Renal cortical epithelial cell (primary cell): ENCODE measurements at regions not wholly inside any gene's neighbourhood (a gene's known extent, or its start where the extent isn't known, plus 50 kb on each side); places are given as distances from the start of the nearest gene placed in this dataset.
"Not testable (repeated sequence)": the region's sequence is repeated elsewhere in the genome, so short reads cannot be mapped to it uniquely, and the experiment has no call there.

ENCODE experiments used
- DNase-seq: peaks from one replicate; pipeline ENCODE4 v3.0.0-alpha.2; 2011; ENCODE audit warnings: low read depth

DNA sequence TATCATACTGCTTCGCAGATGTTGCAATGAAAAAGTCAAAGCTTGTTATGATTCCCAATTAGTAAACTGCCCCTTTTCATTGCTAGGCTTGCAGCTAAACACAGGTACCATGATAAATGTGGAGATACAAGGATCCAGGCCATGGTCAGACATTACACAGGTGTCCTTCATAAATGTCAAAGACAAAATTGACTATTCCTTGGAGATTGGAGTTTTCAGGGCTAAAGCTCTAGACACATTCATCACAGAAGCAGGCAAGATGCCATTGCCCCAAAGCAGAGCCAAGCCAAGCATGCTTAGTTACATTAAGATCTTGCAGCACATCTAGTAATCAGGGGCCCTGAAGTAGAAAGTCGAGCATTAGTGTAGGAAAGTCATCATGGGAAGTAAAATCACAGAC lies 111.3 kb upstream of the INTU start:
- no peak for DNase-seq

DNA sequence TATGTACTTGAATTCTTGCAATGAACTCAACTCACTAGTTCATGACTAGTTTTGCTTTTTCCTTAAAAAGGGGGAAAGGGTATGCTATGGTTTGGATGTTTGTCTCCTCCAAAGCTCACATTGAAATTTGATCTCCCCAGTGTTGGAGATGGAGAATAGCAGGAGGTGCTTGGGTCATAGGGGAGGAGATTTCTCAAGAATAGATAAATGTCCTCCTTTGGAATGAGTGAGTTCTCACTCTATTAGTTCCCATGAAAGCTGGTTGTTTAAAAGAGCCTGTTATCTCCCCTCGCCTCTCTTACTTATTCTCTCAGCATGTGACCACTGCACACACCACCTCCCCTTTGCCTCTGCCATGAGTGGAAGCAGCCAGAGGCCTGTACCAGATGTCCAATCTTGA lies 109.4 kb upstream of the INTU start:
- DNase-seq: no peak

DNA sequence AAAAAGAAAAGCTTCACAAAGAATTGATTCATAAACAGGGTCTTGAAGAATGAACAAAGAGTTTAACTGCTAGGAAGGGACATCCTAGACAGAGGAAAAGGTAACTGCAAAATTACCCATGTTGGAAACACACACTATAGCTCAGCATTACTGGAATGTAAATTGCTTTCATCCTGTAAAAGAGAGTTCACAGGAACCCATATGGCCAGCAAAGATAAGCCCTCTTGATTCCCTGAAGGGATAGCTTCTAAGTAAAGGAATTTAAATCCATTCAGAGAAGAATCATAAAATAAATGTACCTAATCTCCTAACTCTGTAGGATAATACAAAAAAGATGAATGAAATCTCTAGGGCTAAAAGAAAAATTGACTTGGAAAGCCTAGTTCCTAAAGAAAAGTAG lies 107.1 kb upstream of the INTU start:
- no peak for DNase-seq

DNA sequence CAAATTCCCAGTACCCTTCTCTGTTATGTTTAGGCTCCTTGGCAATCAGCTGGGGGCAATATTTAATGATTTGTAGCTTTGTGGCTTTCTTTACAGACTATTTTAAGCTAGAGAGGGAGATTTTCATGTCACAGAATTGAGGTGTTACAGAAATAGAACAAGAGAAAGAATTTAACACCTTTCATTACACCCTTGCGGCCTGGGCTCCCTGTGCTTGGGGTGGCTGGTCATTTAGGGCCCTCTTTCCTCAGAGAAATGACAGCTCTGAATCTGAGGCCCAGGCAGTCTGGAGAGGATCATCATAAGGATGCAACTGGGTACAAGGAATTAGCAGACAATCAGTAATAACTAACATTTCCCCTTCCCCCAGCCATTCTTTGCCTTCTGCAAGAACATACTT lies 104.5 kb upstream of the INTU start:
- DNase-seq: no peak

DNA sequence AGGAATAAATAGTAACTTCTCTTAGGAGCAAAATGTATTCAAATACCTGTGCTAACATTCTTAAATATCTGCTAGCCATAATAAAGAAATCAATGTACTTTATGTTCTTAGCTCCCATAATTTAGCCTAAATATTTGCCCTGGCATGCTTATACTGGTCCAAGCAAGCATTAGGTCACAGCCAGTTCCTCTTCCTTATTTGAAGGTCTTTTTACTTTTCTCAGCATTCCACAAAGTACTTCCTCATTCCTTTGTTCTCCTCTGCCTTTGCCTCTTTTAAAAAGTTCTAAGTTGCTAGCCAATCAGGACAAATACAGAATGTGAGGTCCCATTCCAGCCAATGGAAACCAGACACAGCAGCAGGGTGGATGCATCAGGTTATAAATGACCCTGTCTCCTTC lies 102.9 kb upstream of the INTU start:
- not testable (repeated sequence) for DNase-seq

DNA sequence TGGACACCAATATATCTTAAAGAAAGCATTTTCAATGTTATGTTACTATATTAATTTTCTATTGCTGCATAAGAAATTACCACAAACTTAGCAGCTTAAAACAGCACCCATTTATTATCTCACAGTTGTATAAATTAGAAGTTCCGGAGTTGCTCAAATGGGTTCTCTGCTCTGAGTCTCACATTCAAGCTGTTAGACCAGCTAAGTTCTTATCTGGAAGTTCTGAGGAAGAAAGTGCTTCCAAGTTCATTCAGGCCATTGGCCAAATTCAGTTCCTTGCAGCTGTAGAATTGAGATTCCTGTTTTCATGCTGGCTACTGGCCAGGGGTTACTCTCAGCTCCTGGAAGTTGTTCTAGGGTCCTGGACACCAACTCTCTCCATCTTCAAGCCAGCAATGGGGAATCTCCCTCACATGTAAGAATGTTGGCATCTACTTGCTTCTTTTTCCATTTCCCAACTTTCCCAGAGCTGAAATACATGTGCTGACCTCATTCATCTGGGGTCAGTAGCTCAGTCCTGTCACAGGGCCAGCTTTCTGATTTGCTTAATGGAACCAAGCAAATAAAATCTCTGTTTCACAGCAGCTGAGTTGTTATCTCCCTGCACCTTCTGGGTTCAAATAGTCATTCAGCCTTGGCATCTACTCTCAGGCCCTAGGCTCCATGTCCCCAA lies 99.6 kb upstream of the INTU start:
- peak; percentile 72 for DNase-seq

DNA sequence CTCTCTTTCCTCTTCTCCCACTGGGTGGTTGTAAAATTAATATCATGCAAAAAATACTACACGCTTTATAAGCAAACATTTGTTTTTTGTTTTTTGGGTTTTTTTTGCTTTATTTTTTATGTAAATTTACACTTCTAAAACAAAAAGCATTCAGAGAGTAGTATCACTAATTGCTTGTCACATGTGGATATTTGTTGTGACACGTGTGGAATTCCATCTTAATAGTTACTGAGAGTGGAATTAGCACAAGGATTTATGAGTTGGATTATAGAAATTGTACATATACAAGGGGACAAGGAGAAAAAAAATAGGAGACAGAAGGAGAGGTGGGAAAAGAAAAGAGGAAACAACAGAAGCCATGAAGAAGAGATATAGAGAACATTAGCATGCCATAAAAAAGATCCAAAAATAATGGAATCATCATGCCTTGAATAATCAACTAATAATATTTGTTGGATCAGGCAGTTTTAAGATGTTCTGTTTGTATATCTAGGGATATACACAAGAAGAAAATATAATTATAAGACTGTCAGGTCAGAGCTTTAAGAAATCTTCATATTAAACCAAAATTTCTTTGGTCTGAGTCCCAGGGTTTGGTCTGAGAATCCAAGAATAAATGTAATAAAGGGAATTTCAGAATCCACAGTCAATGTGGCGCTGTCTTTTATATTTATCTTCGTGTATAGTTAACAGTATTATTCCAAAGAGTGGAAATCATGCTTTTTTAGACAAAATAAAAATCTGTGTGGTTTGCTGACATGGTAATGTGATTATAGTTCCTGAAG lies 98.5 kb upstream of the INTU start:
- no peak for DNase-seq

DNA sequence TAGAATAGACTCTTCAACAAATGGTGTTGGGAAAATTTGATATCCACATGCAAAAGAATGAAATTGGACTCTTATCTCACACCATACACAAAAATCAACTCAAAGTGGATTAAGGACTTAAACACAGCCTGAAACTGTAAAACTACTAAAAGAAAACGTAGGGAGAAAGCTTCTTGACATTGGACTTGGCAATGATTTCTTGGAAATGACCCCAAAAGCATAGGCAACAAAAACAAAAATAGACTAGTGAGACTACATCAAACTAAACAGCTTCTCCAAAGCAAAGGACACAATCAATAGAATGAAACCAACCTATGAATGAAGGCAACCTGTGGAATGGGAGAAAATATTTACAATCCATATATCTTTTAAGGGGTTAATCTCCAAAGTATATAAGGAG lies 94.7 kb upstream of the INTU start:
- no peak for DNase-seq

DNA sequence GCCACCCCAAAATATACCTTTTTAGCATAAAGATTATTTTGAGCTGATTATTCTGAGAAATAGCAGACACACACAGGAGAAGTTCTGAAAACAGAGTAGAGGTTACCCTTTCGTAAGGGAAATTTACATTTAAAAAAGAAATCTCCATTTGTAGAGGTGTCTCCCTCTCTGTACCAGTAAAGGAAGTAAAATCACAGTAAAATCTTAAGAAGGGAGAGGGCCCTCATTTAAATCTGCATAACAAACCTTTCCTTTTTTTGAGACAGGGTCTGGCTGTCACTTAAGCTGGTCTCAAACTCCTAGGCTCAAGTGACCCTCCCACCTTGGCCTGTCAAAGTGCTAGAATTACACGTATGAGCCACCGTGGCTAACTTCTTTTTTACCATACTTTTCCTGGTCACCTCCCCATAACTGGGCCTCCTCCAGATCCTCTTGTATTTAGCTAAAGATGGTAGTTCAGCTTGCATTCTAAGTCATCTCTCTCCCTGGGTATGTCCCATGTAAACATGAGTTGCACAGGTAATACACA lies 92.2 kb upstream of the INTU start:
- DNase-seq: no peak

DNA sequence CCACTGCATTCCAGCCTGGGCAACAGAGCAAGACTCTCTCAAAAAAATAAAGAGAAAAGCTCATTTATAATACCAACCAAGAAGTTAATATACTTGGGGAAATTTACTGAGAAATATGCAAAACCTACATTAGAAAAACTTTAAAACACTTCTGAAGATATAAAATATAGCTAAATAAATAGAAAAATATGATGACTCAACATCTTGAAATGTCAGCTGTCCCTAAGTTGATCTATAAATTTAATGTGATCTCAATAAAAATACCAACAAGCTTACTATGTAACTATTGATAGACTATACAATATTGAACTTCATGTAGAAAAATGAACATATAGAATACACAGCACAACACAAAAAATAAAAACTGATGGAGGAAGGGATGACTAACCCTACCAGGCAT lies 87.5 kb upstream of the INTU start:
- DNase-seq: no peak

DNA sequence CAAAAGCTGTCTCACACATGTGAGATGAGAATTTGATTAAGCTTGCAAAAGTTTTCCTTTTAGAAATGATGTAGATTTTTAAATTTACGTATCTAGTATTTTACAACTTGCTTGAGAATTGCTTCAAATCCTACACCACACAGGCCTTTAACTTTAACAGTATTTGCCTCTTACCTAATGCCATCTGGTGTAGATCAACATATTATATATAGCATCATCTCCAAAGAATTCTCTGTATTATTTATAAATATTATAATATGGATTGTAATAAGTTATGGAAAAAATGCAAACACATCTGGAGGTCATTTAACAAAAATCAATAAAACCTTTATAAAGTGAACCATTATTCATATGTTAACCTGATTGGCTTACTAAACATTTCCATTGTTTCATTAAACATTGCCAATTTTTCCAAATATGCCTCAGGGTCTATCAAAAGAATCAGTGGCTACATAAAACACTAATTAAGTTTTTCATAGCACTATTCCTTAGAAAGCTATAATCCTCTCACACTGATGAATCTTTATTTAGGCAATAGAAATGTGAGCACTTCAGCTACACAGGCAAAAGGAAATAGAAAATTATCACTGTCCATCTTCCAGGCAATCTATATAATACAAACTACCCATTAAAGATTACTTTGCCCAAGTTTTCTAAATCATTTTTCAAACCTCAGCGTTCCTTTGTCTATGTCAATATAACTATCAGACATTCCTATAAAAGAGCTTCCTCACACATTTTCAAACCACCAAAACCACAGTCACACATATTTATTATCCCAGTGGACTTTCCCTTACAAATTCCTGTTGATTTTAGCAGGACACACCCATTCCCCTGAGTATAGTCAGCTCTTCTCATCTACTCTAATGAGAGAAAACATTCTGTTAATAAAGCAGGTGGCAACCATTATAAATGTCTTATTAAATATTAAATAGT lies 83.5 kb upstream of the INTU start:
- peak; percentile 38 for DNase-seq

DNA sequence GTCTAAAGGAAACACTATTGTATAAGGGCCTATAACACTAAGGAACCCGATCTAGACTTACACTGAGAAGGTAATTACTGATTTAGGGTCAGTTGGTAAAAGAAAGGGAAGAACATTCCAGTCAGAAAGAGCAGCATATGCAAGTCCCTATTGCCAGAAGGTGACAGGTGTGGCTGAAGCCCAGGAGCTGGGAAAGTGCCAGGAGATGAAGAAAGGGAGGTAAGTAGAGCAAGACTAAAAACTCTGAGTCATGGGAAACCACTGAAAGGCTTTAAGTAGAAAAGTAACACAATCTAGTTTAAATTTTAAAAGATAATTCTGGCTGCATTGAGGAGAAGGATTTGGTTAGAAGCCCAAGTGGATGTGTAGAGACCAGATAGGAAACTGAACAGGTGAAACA lies 77.7 kb upstream of the INTU start:
- peak; percentile 89 for DNase-seq

DNA sequence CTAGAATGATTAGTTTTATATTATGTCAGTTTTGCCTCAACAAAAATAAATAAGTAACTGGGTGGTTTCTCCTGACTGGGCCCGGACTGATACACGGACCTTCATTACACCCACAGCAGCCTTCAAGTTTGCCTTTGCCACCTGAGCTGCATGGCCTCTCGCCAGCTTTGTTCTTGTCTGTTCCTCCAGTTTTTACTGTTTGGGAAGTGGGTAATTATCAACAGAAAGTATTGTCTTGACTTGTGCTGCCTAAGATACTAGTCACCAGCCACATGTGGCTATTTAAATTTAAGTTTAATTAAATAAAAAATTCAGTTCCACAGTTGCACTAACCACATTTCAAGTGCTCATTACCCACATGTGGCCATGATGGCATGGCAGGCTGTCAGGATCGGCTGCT lies 74.7 kb upstream of the INTU start:
- peak; percentile 90 for DNase-seq

DNA sequence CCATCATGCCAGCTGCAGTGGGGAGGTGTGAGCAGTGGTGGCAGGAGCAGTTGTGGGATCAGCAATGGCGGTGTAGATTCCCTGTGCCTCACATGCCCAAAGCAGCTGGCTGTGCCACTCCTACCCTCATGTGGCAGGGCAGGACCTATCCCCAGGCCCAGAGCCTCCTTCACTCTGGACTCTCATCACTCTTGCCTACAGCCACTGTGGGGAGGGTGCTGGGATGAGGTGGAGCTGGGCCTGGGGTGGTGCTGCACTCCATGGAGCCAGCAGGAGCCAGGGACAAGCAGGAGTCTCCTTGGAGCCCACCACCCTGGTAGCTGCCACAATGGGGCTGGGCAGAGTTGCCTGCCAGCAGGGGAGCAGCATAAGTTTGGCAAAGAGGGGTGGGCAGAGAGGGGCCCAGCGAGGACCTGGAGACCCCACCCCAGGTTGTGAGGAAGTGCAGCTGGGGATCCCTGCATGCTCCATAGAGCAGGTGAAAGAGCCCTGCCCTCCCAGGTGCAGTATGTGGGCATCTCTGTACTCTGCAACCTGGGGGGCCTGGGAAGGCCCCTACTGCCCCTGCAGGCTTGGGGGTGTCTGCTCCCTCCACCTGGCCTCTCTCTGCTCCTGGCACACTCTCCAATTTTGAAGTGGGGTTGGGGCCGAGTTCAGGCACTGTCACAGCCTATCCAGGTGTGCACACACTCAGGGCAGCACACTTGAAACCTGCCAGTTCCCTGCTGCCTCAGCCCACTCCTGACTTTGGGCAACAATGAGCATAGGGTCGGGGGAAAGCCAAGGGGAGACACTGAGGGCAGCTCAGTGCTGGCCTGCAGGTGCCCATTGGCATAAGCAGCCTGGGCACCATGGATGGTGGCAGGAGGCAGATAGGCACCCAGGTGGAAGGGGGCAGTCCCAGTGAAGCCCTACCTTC lies 74.0 kb upstream of the INTU start:
- no peak for DNase-seq

DNA sequence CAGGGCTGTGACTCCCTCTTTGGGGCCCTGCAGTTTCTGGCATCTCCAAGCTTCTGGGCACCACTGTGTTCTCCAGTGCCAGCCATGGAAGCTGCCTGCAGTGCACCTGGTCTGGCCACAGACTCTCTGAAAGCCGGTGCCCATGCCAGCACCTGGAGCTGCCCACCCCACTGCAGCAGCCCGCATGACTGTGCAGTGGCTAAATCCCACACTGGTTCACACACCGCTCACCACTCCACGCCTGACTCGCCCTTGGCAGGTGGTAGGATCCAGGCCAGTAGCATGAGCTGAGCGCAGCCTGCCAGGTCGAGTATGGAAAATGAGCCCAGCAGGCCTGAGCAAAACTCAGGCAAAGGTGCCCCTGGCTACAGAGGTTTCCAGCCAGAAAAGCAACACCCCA lies 72.8 kb upstream of the INTU start:
- DNase-seq: no peak

DNA sequence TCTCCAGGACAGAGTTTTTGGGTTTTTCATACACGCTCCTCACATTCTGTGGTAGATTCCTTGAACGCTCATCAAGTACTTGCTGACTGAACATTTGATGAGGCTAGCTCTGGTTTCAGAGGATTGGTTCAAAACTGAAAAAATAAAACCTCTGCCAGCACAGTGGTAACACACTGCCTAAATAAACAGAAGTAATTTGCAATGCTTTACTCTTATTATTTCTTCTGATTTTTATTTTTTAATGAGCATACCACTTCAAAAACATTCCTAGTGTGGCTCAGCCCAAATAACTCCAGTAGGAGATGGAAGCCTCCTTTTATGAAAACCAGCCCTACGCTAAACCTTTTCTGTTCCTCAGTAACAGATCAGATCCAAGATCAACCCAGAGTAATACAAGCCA lies 72.0 kb upstream of the INTU start:
- DNase-seq: no peak

DNA sequence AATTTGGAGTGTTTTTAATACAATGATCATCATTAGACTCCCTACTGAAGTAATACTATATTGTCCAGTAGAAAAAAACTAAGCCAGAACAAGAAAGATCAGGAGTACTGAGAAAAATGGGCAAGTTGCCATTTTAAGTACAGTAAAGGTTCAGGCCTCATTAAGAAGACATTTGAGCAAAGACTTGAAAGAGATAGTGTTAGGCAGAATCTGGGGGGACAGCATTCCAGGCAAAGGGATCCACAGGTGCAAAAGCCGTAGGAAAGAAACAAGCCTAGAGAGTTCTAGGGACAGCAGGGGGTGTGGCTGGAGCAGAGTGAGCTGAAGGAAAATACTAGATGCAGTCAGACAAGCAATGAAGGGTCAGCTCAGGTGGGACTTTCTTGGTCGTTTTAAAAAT lies 58.1 kb upstream of the INTU start:
- DNase-seq: no peak

DNA sequence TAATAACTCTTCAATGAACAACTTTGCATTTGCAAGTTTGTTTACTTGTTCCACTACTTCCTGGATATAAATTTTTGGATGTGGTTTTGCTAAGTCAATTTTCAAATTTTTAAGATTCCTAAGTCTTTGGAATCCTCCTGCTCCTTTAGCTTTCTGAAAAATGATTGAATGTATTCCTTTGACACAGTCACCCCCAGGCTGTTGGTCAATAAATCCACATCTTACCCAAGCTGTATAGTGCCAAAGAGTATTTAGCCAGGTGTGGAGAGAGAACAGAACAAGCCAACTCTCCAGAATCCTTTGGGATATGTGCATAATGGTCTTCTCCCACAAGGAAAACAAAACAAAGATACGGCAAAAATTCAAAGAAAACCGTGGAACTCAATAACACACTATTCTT lies 56.9 kb upstream of the INTU start:
- peak; percentile 36 for DNase-seq

DNA sequence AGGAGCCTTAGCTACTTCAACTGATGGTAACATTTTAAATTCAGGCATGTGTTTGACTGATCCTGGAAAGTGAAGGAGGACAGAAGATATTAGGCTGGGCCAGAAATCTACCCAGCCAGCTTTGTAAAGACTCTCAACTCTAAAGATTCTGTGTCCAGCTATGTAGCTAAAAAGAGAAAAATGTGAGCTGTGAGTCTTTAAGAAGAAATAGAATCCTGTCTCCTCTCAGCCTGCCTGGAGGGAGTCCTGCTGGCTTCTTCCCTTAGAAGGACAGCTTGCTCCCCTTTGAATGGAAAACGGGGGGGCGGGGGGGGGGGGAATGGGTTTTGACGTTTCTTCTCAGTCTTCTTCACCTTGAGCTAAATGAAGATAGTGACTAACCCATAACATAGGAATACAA lies 54.3 kb upstream of the INTU start:
- DNase-seq: no peak

DNA sequence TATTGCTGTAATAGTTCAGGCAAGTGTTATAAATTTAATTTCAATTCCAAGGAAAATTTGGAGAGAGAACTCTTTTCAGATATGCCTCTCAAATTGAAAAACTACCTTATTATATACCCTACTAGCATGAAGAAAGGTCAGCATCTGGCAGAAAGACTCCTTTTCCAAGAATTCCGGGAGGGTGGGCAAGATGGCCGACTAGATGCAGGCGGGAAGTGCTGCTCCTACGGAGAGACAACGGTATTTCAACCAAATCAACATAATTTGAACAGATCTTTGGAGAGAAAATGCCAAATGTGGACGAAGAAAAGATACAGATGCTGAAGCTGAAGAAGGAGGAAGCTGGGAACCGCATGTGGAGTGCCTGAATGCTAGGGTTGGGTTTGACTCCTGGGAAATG lies 53.8 kb upstream of the INTU start:
- no peak for DNase-seq

DNA sequence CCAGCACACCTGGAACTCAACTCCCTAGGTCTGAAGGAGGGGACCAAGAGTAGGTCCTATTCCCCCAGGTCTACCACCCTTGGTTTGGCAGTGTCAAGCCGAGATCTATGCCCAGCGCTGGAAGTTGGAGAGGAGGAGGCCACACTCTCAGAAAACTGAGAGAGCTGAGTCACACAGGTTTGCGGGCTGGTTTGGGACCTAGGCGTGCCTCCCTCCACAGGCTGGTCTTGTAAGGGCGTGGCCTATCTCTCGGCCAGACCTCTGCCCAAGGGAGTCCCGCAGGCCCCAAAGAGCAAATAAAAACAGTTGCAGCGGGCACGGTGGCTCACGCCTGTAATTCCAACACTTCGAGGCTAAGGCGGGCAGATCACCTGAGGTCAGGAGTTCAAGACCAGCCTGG lies 52.9 kb upstream of the INTU start:
- DNase-seq: no peak
